Neural cell (in vitro differentiated cells): ENCODE measurements at regions not wholly inside any gene's neighbourhood (a gene's known extent, or its start where the extent isn't known, plus 50 kb on each side); places are given as distances from the start of the nearest gene placed in this dataset.

ENCODE experiments used
- CTCF ChIP-seq: fragments of 450-650 bp; IDR thresholded peaks from 2 replicates; pipeline ENCODE4 v1.5.1; 2014; ENCODE audit warnings: antibody characterized with exemption, mild to moderate bottlenecking, moderate library complexity; ENCODE audit not compliant: poor library complexity, severe bottlenecking
- POLR2AphosphoS5 ChIP-seq: IDR thresholded peaks from 2 replicates; pipeline ENCODE4 v1.6.1; 2012
- SMC3 ChIP-seq: fragments of 450-650 bp; conservative IDR thresholded peaks from 2 replicates; pipeline ENCODE4 v1.6.1; 2014; ENCODE audit warnings: antibody characterized with exemption, mild to moderate bottlenecking, moderate library complexity; ENCODE audit not compliant: poor library complexity

DNA sequence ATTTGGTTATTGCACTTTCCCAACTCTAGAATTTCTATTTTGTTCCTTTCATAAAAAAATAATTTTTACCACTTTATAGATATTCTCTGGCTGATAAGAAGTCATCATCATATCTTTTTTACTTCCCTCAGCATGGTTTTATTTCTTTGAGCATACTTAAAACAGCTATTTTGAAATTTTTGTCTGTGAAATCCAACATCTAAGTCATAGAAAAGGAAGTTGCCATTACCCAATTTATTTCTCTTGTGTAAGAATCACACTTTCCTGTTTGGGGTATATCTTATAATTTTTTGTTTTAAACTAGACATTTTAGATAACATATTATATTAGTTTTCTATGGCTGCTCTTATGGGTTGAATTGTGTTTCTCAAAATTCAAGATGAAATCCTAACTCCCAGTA, 400.2 kb upstream of the OR4E1 start:
- TF ChIP-seq CTCF (no peak), SMC3 (no peak), POLR2AphosphoS5 (no peak)
